Femur (tissue), 1 donor: ENCODE measurements at regions not wholly inside any gene's neighbourhood (a gene's known extent, or its start where the extent isn't known, plus 50 kb on each side); places are given as distances from the start of the nearest gene placed in this dataset.
A peak's percentile ranks its signal among the peaks of the same experiment; 100 is the strongest.
"Not testable (repeated sequence)": the region's sequence is repeated elsewhere in the genome, so short reads cannot be mapped to it uniquely, and the experiment has no call there.

Source experiments
- DNase-seq: peaks from one replicate; pipeline ENCODE4 v3.0.0-alpha.2; 2017

DNA sequence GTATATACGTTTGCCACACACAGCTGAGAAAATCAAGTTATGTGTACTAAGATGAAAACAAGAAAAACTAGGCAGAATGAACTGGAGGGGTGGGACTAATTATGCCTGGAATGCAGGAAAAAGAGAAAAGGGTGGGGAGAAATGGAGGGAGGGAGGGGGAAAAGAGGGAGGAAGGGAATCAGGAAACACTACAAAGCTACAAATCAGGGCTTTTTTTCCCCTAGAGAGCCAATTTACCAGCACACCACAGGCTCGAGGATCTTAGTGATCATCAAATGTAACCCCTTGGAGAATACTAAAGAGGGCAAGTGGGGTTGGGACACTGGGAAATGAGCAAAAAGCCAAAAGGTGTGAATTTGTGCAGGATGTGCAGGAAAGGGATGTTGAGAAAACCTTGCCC, 451.9 kb downstream of the SMARCA1 start:
- no peak for DNase-seq

DNA sequence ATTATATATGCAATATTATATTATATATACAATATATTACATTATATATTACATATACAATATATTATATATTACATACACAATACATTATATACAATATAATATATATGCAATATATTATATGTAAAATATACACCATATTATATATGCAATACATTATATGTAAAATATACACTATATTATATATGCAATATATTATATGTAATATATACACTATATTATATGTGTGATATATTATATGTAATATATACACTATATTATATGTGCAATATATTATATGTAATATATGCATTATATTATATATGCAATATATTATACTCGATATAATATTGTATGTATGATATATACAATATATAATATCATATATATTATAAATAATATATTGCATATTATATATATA, 457.4 kb downstream of the SMARCA1 start:
- DNase-seq: no peak

DNA sequence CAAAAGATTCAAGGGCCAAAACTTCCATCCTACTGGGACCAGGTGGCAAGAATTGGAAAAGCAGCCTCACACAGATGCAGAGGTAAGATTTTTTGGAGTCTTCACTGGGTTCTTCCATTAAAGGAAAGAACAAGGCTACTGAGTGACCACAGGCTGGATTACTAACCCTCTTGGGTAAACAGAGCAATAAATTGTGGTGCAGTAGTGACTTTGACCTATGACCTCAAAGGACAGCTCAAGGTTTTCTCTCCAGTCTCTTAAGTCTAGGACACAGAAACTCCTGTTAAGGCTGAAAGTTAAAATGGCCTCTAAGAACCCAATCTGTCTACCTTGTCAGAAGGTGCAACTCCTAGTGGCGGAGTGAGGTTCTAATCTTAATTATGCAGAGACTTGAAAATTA, 464.9 kb downstream of the SMARCA1 start:
- DNase-seq: no peak

DNA sequence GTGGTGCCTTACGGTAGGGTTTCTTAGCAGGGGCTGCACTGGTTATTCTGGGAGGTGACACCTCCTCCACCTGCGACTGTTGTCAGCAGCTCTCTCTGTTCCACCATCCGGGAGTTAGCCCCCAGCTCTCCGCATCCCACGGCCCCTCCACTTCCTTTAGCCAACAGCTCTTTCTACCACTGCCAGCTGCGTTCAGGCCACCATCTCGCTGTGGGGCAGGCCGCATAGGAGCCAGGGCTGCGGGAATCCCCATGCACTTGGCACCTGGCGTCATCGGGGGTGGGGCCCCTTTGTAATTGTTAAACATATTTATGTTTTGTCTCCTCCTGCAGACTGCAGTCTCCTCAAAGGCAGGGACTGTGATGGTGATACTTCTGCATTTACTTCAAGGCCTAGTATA, 480.2 kb downstream of the SMARCA1 start:
- no peak for DNase-seq

DNA sequence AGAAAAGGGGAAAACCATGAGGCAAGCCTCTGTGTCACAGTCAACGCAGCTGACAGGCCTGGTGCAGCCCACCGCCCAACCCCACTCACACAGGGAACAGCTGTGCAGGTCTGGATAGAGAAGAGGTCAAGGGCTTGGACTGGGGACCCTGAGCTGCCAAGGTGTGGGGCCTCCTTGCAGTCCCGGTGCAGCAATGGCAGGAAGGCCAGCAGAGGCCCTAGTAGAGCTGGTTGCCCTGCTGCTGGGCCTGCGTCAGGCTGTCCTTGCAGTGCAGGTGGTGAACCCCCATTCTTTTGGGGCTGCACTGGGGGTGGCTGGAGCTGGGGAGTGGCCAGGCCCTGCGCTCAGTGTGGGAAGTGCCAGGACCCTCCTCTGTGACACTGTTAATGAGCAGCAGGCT, 482.0 kb downstream of the SMARCA1 start:
- no peak for DNase-seq

DNA sequence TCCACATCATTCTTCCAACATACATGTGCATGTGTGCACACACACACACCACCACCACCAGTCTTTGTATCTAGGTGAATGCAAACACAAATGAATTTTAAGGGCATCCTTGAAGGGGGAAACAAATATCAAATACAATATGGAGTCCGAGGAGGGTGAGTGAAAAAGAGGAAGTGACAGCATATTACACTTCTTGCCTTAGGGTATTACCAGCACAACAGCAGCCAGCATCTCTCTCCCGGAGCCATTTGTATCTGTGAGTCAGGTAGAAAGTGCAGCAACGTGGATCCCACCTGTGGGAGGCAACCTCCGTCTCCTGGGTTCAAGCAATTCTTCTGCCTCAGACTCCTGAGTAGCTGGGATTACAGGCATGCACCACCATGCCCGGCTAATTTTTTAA, 483.2 kb downstream of the SMARCA1 start:
- no peak for DNase-seq

DNA sequence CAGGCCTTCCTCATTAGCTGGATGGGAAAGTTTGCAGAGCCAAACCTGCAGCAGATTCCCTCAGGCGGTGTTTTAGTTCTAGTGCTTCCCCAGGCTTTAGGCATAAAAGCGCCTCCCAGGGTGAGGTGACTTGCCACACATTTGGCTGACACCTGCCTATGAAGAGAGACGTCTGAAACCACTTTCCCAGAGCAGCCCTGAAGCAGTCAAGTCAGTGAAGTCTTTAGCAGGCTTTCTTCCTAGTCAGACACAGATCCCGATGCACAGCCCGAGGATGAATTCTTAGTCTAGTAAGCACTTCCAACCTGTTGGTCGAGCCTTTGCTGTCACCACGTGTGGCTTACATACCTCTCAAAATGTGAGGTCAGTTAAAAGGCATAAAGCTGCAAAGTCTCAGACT, 484.1 kb downstream of the SMARCA1 start:
- DNase-seq: no peak

DNA sequence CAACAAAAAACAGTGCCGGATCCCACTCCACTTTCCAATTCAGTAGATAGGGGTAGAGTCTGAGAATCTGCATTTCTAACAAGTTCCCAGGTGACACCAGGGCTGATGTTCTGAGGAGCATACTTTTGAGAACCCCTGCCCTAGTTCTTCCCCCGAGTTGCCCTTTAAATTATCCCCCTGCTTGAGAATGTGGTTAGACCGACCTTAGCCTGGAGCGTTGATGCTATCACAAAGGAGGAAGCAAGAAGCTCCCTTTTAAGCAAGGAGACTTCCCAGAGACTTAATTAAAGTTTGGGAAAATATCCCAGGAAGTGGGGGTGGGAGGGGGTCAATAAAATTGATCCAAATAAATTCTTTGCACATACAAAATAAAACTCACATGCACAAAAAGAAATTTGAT, 485.9 kb downstream of the SMARCA1 start:
- no peak for DNase-seq

DNA sequence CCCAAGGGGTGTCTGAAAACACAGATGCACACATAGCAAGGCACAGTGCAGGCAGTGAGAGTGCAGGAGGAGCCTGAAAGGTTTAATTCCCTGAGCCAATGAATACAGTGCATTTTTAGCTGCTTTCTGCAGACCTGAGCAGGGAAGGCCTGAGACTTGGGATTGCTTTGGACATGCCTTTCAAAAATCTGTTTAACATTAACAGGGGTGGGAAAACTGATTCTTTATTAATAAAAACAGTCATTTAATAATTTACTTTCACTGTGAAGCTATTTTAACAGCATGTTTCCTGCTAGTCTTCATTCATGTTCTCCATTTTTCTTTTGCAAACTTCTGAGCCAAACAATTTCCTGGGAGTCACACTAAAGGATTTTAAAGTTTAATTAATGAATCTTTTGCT, 488.1 kb downstream of the SMARCA1 start:
- DNase-seq: no peak

DNA sequence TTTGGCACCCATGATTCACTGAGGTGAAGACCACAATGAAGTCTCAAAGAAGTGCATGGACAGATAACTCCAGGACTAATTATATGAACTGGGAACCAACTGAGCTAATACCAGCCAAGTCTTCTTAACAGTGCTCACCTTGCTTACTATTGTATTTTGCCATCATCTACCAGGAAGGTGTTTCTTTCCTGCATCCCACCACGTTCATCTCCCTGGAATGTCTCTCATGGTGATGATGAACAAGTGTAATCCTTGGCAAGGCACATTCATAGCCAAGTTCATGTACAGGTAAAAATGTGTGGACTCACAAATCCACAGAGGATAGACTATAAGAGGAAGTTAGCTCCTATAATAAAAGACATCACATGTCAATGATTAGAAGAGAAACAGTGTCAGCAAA, 489.1 kb downstream of the SMARCA1 start:
- no peak for DNase-seq

DNA sequence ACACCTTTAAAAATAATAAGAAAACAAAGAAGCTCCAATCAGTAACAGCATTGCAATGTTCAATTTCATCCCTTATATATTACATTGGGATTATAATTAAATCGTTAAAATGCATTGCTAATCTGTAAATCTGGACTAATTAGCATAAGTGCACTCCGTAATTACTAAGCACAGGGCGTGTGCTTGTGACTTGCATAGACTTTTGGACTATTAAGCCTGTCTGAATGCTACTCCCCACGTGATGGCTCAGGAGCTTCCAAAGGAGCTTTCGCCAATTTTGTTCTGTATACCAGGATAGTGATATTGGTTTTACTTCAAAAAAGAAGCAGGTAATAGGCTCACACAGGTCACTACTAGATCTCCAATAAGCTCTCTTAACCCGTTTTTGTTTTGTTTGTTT, 497.1 kb downstream of the SMARCA1 start:
- DNase-seq: no peak

DNA sequence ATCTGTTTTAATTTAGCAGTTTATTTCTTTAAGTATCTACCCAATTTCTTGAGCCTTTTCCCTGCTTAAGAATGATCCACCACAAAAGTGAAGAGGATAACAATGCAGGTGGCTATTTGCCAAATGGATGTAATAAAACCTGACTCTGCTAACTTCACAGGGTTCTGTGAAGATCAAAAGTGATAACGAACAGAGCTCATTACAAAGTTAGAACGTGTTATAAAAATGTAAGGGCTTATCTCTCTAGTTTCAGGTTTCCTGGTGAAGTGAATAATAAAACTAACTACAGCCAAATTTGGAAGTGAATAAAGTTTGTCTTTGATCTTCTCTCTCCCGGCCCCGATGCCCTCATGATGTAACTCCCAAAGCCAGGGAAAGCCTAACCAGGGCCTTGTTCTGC, 497.9 kb downstream of the SMARCA1 start:
- DNase-seq: no peak

DNA sequence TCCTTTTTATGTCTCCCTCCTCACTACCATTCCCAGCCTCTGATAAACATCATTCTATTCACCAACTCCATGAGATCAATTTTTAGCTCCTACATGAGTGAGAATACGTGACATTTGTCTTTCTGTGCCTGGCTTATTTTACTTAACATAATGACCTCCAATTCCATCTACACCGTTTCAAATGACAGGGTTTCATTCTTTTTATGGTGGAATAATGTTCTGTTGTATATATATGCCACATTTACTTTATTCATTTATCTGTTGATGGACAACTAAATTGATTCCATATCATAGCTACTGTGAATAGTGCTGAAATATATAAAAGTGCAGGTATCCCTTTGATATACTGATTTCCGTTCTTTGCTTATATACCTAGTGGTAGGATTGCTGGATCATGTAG, 503.9 kb downstream of the SMARCA1 start:
- no peak for DNase-seq

DNA sequence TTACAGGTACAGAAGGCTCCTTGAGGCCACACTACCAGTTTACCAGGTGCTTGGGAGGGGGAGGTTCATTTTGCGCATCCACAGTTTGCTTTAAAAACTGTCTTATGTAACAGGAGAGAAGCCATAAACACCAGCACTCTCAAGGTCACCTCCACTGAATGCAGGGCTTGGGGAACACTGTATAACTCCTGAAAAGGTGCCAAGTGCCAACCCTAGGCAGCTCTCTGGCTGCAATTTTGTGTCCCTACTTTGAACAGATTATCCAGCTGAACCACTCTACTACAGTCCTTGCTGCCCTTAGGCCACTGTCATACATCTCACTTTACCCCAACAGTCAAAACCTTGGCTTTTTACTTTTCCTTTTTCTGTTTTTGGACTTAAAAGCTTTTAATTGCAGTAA, 507.9 kb downstream of the SMARCA1 start:
- no peak for DNase-seq

DNA sequence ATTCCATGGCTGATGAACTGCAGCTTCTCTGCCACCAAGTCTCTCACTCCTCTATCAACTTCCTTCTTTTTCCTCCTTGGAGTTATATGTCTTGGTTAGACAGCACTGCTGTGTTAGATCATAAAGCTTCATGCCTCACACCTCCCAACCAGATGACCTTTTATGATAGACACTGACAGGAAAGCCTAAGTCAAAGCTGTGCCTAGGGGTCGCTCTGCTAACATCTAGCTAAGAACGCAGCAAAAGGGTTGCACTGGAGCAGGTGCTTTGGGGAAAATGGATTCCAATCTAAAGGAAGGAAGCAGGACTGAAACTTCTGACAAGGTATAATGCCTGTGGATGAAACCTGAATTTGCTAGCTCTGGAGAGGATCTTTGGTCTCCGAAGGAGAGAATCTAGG, 509.7 kb downstream of the SMARCA1 start:
- no peak for DNase-seq

DNA sequence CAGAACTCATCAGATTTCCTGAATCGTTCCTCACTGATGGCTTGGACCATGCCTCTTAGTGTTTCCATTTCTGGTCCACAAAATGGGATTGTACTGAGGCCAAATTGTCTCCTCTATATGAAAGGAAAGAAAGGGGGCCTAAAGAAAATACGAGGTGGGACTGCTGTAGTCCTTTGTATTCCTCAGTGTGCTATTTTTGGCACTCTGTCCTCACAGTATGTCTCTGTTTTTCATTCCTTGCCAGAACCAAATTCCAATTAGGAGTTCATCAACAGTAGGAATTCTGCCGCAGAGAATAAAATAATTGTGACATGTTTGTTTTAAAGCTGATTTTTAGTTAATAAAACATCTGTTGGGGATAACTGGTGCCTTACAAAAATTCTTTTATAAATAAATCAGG, 515.7 kb downstream of the SMARCA1 start:
- DNase-seq: no peak

DNA sequence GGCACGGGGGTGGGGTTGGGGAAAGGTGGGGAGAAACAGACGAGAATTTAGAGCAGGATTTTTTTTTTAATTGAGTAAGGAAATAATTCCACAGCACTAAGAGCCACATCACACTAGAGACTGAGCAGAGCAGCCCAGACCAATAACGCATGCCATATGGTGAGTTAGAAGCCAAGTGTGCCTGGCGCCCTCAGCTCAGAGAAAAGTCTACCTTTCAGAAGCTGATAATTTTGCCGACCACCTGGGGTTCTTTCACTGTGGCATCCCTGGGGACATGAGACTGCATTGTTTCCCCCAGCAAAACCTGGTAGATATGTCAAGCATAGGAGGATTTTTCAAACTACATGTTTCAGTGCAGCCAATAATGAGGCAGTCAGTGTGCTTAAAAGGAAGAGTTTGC, 516.8 kb downstream of the SMARCA1 start:
- no peak for DNase-seq

DNA sequence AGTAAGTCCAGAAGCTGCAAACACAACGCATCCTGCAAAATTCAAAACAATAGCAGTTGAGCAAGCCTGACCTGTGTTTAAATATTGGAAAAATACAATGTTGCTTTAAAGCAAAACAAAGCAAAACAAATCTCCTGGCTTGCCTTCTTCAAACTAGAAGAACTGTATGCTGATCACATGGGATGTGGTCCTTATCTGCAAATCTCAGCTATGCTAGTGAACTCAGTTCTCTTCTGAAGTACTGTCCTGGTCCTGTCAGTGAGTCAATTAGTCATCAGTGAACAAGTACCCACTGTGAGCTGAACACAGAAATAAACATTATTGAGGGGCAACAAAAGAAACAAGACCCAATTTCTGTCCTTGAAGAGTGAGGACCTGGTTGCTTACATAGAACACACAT, 522.5 kb downstream of the SMARCA1 start:
- DNase-seq: no peak

DNA sequence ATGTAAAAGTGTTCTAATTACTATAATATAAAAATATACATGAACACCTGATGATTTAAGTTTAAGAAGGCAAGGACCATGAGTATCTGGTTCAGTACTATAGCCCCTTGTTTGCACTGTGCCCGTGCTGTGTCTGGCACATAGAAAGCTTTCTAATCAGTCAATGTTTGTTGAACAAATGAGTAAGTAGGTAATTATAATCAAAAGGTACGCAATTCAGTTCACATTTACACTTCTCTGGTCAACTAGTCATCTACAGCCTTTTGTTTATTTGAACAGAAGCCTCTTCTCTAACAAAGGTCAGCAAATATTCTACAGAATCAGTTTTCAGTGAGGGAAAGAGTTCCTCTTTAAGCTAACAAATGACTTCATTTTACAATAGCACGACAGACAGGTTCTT, 523.3 kb downstream of the SMARCA1 start:
- DNase-seq: no peak

DNA sequence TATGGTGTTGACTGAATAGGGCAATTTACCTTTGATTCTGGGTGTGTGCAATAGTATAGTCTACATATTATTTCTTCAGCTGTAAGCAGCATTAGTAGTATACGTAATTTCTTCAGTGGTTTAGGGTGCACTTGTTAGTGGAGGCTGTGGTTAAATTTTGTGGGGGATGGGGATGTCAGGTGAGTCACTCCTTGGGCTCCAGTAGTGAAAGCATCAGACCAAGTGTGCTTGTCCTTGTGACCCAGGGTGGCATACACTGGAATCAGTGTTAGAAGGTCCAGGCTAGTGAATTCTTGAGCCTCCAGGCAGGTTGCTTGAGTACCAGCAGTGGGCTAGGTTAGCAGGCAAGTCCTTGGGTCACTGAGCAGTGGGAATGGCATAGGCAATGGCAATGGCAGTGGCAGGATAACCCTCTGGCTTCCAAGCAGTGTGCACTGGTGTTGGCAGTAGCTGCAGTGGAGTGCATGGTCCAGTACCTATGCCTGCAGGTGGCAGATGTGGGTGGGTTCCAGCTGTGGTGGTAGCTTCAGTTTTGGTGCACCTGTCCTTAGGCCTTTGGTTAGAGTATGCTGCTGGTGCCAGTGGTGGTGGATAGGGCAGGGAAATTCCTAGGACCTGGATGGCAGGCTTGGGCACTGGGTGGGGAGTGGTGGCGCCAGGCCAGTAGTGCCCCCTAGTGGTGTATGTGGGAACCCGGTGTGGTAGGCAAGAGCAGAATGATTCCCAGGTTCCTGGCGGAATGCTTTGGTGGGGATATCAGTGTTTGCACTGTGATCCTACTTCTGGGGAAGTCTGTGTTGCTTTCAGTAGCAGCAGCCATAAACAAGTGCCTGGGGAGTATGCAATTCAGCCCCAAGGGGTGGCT, 531.0 kb downstream of the SMARCA1 start:
- DNase-seq: no peak

DNA sequence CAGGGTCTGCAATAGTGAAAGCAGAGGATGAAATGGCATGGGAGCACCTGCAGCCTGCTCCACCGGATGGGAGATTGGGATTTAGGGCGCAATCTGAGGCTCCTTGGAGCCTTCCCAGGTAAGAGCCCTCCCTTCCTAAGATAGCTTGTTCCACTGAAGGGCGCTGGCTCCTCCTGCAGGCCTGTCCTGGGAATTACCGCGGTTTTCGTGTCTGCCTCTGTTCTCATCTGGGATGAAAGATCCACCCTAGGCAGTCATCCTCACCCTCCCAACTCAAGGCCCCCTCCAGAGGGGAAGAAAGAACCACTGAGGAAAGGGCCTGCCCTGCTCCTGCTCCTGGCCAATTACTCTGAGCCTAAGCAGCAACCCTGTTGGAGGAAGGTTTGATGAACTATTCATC, 547.5 kb downstream of the SMARCA1 start:
- DNase-seq: peak; percentile 35

DNA sequence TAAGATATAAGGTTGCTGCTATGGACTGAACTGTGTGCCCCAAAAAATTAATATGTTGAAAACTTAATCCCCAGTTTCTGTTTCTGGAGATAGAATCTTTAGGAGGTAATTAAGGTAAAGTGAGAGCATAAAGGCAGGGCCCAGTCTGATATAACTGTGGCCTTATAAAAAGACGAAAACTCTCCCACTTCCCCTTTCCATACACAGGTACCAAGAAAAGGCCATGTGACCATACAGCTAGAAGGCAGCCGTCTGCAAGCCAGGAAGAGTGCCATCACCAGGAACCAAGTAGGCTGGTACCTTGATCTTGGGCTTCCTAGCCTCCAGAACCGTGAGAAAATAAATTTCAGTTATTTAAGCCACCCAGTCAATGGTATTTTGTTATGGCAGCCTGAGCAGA, 550.3 kb downstream of the SMARCA1 start:
- DNase-seq: no peak

DNA sequence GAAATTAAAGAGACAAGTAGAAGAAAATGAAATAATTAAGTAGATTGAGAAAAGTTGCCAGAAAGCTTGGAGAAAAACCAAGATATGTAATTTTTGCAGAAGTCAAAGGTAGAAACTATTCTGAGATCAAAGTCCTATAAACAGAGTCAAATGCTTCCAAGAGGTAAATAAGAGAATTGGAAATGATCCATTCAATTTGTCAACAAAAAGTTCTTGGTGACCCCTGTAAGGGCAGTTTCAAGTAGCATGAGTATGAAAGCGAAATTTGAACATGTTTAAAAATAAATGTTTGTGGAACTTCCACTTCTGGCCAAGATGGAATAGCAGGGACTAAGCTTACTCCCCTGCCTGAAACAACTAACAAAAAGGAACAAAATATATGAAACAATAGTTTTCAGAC, 562.0 kb downstream of the SMARCA1 start:
- DNase-seq: no peak

DNA sequence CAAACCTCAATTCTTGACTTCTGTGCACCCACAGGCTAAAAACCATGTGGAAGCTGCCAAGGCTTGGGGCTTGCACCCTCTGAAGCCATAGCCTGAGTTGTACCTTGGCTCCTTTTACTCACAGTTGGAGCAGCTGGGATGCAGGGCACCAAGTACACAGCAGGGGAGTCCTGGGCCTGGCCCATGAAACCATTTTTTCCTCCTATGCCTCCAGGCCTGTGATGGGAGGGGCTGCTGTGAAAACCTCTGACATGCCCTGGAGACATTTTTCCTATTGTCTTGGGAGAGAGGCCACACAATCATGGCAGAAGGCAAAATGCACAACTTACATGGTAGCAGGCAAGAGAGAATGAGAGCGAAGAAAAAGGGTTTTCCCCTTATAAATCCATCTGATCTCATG, 568.6 kb downstream of the SMARCA1 start:
- DNase-seq: not testable (repeated sequence)

DNA sequence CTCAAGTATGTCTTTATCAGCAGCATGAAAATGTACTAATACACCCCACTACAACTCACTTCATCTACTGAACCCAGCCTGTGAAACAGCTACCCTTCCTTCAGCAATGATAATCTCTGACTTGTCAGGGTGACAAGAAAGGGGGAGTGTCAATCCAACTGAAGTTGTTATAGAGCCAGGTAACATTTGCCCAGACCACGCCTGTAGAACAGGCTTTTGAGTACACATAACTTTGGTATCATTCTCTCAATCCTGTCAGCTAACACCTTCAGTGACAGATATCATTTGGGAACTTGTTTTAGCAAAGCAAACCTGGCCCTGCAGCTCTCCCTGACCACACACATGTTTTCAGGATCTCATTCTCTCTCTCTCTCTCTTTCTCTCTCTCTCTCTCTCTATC, 592.2 kb downstream of the SMARCA1 start:
- no peak for DNase-seq
